Psoas muscle (tissue), 7 donors: ENCODE measurements at regions not wholly inside any gene's neighbourhood (a gene's known extent, or its start where the extent isn't known, plus 50 kb on each side); places are given as distances from the start of the nearest gene placed in this dataset.

Experiments used
- ATAC-seq, 4 donors: fragments of 200-7000 bp; cut with Tn5 transposase; one replicate each; pipeline ENCODE4 v1.9.1; 2020; ENCODE audit warnings: moderate library complexity in 3 of 4, mild to moderate bottlenecking in 2 of 4
- DNase-seq, 2 donors: peaks; one replicate each; pipeline ENCODE4 v3.0.0-alpha.2; 2020
- H3K27ac ChIP-seq: fragments of 200-600 bp; one replicate; pipeline ENCODE4 v1.8.0; 2022
- H3K27me3 ChIP-seq, 3 donors: fragments of 200-600 bp in 1 of 3; one replicate each; pipeline versions ENCODE4 v1.6.1 to v1.8.0; 2013 to 2022; ENCODE audit warnings: low read length in 2 of 3, mild to moderate bottlenecking in 2 of 3, moderate library complexity in 1 of 3; ENCODE audit not compliant: insufficient read depth in 3 of 3
- H3K36me3 ChIP-seq, 2 donors: fragments of 200-600 bp in 1 of 2; one replicate each; pipeline versions ENCODE4 v1.6.1 to v1.8.0; 2013 to 2022; ENCODE audit warnings: low read depth in 1 of 2, mild to moderate bottlenecking in 1 of 2, moderate library complexity in 1 of 2; ENCODE audit not compliant: insufficient read depth in 1 of 2
- H3K4me1 ChIP-seq: fragments of 200-600 bp; one replicate; pipeline ENCODE4 v1.8.0; 2022
- H3K4me3 ChIP-seq: fragments of 200-600 bp; one replicate; pipeline ENCODE4 v1.8.0; 2022; ENCODE audit warnings: mild to moderate bottlenecking
- H3K9me3 ChIP-seq: fragments of 200-600 bp; one replicate; pipeline ENCODE4 v1.8.0; 2022
- WGBS, 3 donors: extraction: QIAGEN DNeasy Blood & Tissue Kit; methylation state at CpG; one replicate each; pipeline versions ENCODE4 v1.1.6 to v1.1.7; 2013; 5-methylcytosine and 5-hydroxymethylcytosine counted together
- intact Hi-C, 2 donors: fragments of 100-400 bp; cut with DNase I; formaldehyde crosslinking; loops; one replicate each; pipeline versions ENCODE4 v1.11.0 to v1.14.2; 2022
- TF ChIP-seq, protein P1 (sequence below): fragments of 200-600 bp; IDR thresholded peaks from one replicate; pipeline ENCODE4 v1.8.0; 2022; ENCODE audit warnings: antibody characterized with exemption
- donor health status: healthy with polysubstance abuse.
- donor health status: DM: no; HTN: no; CAD: no; lungs with moderate emphysema.
- donor health status: Bipolar disorder and iron deficiency.
- donor health status: healthy.
- donor health status: DM: yes; HTN: yes; CAD: no.
- donor health status: DM: no; HTN: no; CAD: no.
- donor health status: DM: yes; HTN: yes; CAD: no.

- 62 to 73% (median 69%) methylated on average over 32 to 36 of the region's 36 CpGs for WGBS, 3 donors
- Histone ChIP-seq H3K4me3 (no peak overlapping the region), H3K4me1 (no peaks in the 10 kb centered on the region), H3K27me3 (no peaks in the 10 kb centered on the region), H3K9me3 (peaks cover 6% of the 10 kb centered on the region), H3K36me3 (no peaks in the 10 kb centered on the region), H3K27ac (no peak overlapping the region)
- intact Hi-C loops = no loop called here
- peak in 3 of 4 donors; percentile 69 to 86 (median 79) for ATAC-seq
- peak in 1 of 2 donors; percentile 82 for DNase-seq
- TF ChIP-seq, protein P1, sequence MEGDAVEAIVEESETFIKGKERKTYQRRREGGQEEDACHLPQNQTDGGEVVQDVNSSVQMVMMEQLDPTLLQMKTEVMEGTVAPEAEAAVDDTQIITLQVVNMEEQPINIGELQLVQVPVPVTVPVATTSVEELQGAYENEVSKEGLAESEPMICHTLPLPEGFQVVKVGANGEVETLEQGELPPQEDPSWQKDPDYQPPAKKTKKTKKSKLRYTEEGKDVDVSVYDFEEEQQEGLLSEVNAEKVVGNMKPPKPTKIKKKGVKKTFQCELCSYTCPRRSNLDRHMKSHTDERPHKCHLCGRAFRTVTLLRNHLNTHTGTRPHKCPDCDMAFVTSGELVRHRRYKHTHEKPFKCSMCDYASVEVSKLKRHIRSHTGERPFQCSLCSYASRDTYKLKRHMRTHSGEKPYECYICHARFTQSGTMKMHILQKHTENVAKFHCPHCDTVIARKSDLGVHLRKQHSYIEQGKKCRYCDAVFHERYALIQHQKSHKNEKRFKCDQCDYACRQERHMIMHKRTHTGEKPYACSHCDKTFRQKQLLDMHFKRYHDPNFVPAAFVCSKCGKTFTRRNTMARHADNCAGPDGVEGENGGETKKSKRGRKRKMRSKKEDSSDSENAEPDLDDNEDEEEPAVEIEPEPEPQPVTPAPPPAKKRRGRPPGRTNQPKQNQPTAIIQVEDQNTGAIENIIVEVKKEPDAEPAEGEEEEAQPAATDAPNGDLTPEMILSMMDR = no peak
Observed at GRCh38 chr15:31452595-31453557, 126.2 kb downstream of the KLF13 start.

DNA sequence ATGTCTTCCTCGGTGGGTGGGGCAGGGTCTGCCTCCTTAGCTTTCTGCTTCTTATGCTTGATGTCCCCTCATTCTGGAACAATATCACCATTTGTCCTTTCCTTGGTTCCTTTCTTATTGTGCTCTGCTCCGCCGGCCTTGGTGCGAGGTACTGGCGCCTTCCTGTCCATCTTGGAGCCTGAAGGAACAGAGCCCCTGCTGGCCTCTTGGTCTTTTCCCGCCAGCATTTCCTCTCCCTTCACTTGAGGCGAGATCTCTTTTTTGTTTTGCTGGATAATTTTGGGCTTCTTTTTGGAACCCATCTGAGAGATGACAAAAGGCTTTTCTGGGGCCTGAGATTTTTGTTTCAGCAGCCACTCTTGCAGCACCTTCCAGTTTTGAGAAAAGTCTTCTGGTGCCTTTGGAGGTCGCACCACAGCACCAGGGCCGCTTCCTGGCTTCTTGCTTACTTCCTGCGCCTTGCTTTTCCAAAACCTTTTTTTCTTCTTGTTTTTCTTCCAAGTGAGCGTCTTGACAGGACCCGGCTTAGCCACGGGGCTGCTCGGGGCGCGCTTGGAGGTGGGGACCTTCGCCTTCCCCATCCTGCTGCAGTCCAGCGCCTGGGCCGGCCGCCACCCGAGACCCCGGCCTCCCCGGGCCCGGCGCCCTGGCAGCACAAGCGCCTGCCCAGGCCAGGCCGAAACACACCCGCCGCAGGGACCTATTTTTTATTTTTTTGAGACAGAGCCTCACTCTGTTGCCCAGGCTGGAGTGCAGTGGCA is 127.1 kb downstream of the KLF13 start:
- no peak for DNase-seq
- H3K4me1 ChIP-seq = no peaks in the 10 kb centered on the region
- TF ChIP-seq, protein P1 = no peak
- H3K27me3 ChIP-seq = no peaks in the 10 kb centered on the region
- no peak for ATAC-seq
- peaks cover 6% of the 10 kb centered on the region for H3K9me3 ChIP-seq
- no peaks in the 10 kb centered on the region for H3K36me3 ChIP-seq
- H3K27ac ChIP-seq = no peak overlapping the region
- intact Hi-C loops = no loop called here
- 97 to 98% (median 98%) methylated on average over 25 to 29 of the region's 29 CpGs for WGBS, 3 donors
- no peak overlapping the region for H3K4me3 ChIP-seq

- Histone ChIP-seq H3K9me3 (peaks cover 6% of the 10 kb centered on the region), H3K4me3 (no peak overlapping the region), H3K27ac (no peak overlapping the region), H3K36me3 (no peaks in the 10 kb centered on the region), H3K27me3 (no peaks in the 10 kb centered on the region), H3K4me1 (no peaks in the 10 kb centered on the region)
- intact Hi-C loops = no loop called here
- WGBS, 3 donors = 86 to 91% (median 89%) methylated on average over 1 of the region's 1 CpG
- no peak for ATAC-seq
- no peak for DNase-seq
- TF ChIP-seq, protein P1 = no peak
Observed at GRCh38 chr15:31455499-31455898, 128.9 kb downstream of the KLF13 start.

GRCh38 chr15:31456354-31457060 is 129.9 kb downstream of the KLF13 start:
- Histone ChIP-seq H3K4me1 (no peaks in the 10 kb centered on the region), H3K36me3 (no peaks in the 10 kb centered on the region), H3K9me3 (peaks cover 2% of the 10 kb centered on the region), H3K27me3 (no peaks in the 10 kb centered on the region), H3K4me3 (no peak overlapping the region), H3K27ac (no peak overlapping the region)
- intact Hi-C loops = no loop called here
- DNase-seq (no peak), ATAC-seq (no peak)
- whole genome bisulfite sequencing, 3 donors = 82 to 86% (median 83%) methylated on average over 8 of the region's 8 CpGs
- TF ChIP-seq, protein P1 = no peak
